ENCODE measurements at regions not wholly inside any gene's neighbourhood (a gene's known extent, or its start where the extent isn't known, plus 50 kb on each side); places are given as distances from the start of the nearest gene placed in this dataset.

GRCh38 chr1:191350938-191351337 is 807.3 kb upstream of the RGS18 start:
- no peaks in the 10 kb centered on the region for H3K27me3 Mint-ChIP-seq (ENCODE audit: low read depth)
- no peak overlapping the region for H3K4me3 Mint-ChIP-seq
- H3K4me1 Mint-ChIP-seq: no peaks in the 10 kb centered on the region
- no peak overlapping the region for H3K27ac Mint-ChIP-seq (ENCODE audit: unreplicated experiment)
- TF ChIP-seq CTCF (conservative IDR thresholded peaks at IDR 0.05): no peak
- DNase-seq (ENCODE audit: low read depth, low spot score): no peak
- no peaks in the 10 kb centered on the region for H3K36me3 Mint-ChIP-seq (ENCODE audit: low read depth)
- H3K9me3 Mint-ChIP-seq: no peaks in the 10 kb centered on the region

- no peak for TF ChIP-seq CTCF (conservative IDR thresholded peaks at IDR 0.05)
- H3K9me3 Mint-ChIP-seq: no peaks in the 10 kb centered on the region
- H3K4me3 Mint-ChIP-seq: no peak overlapping the region
- no peak overlapping the region for H3K27ac Mint-ChIP-seq (ENCODE audit: unreplicated experiment)
- DNase-seq (ENCODE audit: low read depth, low spot score): no peak
- H3K36me3 Mint-ChIP-seq (ENCODE audit: low read depth): no peaks in the 10 kb centered on the region
- no peaks in the 10 kb centered on the region for H3K4me1 Mint-ChIP-seq
- no peaks in the 10 kb centered on the region for H3K27me3 Mint-ChIP-seq (ENCODE audit: low read depth)
Observed at GRCh38 chr1:191358724-191359123, 799.5 kb upstream of the RGS18 start.

DNA sequence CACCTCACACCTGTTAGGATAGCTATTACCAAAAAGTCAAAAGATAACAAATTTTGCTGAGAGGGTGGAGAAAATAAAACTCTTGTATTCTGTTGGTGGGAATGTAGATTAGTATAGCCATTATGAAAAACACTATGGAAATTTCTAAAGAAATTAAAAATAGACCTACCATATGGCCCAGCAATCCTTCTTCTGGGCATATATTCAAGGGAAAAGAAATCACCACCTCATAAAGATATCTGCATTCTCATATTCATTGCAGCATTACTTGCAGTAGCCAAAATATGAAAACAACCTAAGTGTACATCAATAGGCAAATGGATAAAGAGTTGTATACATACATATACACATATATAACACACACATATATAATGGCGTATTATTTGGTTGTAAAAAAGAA is 791.6 kb upstream of the RGS18 start:
- no peaks in the 10 kb centered on the region for H3K4me1 Mint-ChIP-seq
- no peak overlapping the region for H3K4me3 Mint-ChIP-seq
- H3K27ac Mint-ChIP-seq (ENCODE audit: unreplicated experiment): no peak overlapping the region
- H3K36me3 Mint-ChIP-seq (ENCODE audit: low read depth): no peaks in the 10 kb centered on the region
- DNase-seq (ENCODE audit: low read depth, low spot score): no peak
- TF ChIP-seq CTCF (conservative IDR thresholded peaks at IDR 0.05): no peak
- no peaks in the 10 kb centered on the region for H3K9me3 Mint-ChIP-seq
- H3K27me3 Mint-ChIP-seq (ENCODE audit: low read depth): no peaks in the 10 kb centered on the region

DNA sequence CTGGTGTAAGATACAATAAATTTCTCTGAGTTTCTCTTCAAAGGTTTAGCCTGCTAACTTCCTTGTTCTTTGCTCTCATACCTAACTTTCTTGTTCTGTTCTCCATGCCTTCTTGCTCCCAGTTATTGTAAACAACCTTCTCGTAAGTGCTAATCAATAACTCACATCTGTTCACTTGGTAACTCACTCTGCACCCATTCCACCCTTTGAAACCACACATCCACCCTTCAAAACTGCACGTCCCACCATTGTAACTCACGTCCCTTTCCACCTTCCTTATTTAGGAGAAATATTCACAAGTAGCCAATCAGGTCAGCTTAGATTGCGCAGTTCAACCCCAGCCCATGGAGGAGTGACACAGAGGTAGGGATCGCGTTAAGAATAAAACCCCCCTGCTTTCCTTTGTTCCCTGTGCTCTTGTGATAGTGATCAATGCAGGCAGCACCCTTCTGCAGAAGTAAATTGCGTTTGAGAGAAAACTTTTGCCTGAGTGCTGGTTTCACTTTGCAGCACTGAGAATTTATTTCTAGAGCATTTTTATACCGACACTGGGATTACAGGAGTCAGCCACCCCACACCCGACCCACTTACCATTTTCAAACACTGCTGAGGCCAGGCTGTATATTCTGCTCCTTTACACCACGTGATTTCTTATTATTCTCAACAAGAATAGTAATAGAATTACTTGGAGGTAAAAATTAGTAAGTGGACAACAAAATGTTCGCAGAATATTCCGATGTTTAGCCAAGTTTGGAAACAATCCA is 789.2 kb upstream of the RGS18 start:
- H3K27ac Mint-ChIP-seq (ENCODE audit: unreplicated experiment): peak overlapping the region; percentile 13
- DNase-seq (ENCODE audit: low read depth, low spot score): no peak
- TF ChIP-seq CTCF (conservative IDR thresholded peaks at IDR 0.05): no peak
- no peak overlapping the region for H3K4me3 Mint-ChIP-seq
- H3K27me3 Mint-ChIP-seq (ENCODE audit: low read depth): no peaks in the 10 kb centered on the region
- H3K9me3 Mint-ChIP-seq: no peaks in the 10 kb centered on the region
- no peaks in the 10 kb centered on the region for H3K36me3 Mint-ChIP-seq (ENCODE audit: low read depth)
- H3K4me1 Mint-ChIP-seq: no peaks in the 10 kb centered on the region

DNA sequence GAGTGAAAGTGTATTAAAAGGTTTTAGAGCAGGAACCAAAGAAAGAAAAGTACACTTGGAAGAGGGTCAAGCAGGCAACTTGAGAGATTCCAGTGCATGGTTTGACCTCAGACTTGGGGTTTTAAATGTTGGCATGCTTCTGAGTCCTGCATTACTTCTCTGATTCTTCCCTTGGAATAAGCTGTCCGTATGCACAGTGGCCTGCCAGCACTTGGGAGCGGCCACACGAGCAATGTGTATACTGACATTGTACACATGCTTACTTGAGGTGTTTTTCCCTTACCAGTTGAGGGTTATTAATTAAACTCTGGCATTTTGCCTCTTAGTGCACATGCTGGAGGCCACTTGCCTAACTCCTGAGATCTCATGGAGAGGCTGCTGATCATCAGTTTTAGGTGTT is 786.6 kb upstream of the RGS18 start:
- no peak for TF ChIP-seq CTCF (conservative IDR thresholded peaks at IDR 0.05)
- H3K27me3 Mint-ChIP-seq (ENCODE audit: low read depth): no peaks in the 10 kb centered on the region
- H3K4me3 Mint-ChIP-seq: no peak overlapping the region
- H3K9me3 Mint-ChIP-seq: peaks cover 7% of the 10 kb centered on the region
- no peak overlapping the region for H3K27ac Mint-ChIP-seq (ENCODE audit: unreplicated experiment)
- H3K36me3 Mint-ChIP-seq (ENCODE audit: low read depth): no peaks in the 10 kb centered on the region
- no peaks in the 10 kb centered on the region for H3K4me1 Mint-ChIP-seq
- DNase-seq (ENCODE audit: low read depth, low spot score): no peak

All from neural crest cell (in vitro differentiated cells).